K562 (cell line): ENCODE measurements at regions not wholly inside any gene's neighbourhood (a gene's known extent, or its start where the extent isn't known, plus 50 kb on each side); places are given as distances from the start of the nearest gene placed in this dataset.

Source experiments
- ATAC-seq: fragments of 200-7000 bp; cut with Tn5 transposase; 3 replicates; pipeline ENCODE4 v1.9.1; 2020; ENCODE audit warnings: moderate library complexity
- BruUV-seq: library from RNA; stranded (reverse); fragments of 400-500 nt; replicated peaks from 2 replicates; lab custom pipeline; 2021; lab: Mats Ljungman, UMichigan
- CTCF ChIA-PET: fragments of 300-600 bp; formaldehyde crosslinking; extraction: SDS; loops from one replicate; lab custom pipeline; 2021; ENCODE audit warnings: low intra/inter-chr PET ratio; lab: Yijun Ruan, JAX
- POLR2A ChIA-PET: fragments of 300-600, 350-650 bp; sonication (Branson Sonifier 250); formaldehyde crosslinking; extraction: SDS; loops from one replicate; lab custom pipeline; 2021; ENCODE audit warnings: antibody characterized with exemption, inconsistent platforms; lab: Yijun Ruan, JAX
- DNase-seq, 4 experiments: peaks; one replicate each; pipeline versions ENCODE4 v3.0.0 to v3.0.0-alpha.2; 2011 to 2018; ENCODE audit warnings: low spot score in 3 of 4, mixed read lengths in 3 of 4; ENCODE audit errors: extremely low read depth in 1 of 4
- FAIRE-seq: peaks from 2 replicates; lab custom pipeline; 2011; peaks lifted over from hg19 to GRCh38; lab: Jason Lieb, UNC
- H2AFZ ChIP-seq: 2 replicates; pipeline ENCODE4 v1.6.0; 2011; ENCODE audit warnings: low read depth, low read length, control low read depth, inconsistent platforms
- H3K27ac ChIP-seq: fragments of 200-600 bp; 3 replicates; pipeline ENCODE4 v1.8.0; 2011; ENCODE audit warnings: low read depth, mild to moderate bottlenecking, control low read depth, inconsistent platforms, low read length, moderate library complexity, mixed read lengths; ENCODE audit errors: extremely low read depth
- H3K27me3 ChIP-seq, 2 experiments: fragments of 300-600 bp in 1 of 2; 2 replicates in 1 of 2; 3 replicates in 1 of 2; pipeline versions ENCODE4 v1.6.0 to v1.8.0; 2011; ENCODE audit warnings: inconsistent platforms in 2 of 2, low read length in 2 of 2, mild to moderate bottlenecking in 1 of 2, mixed read lengths in 1 of 2, moderate library complexity in 1 of 2; ENCODE audit not compliant: control insufficient read depth in 2 of 2, insufficient read depth in 2 of 2
- H3K36me3 ChIP-seq: fragments of 300-600 bp; 3 replicates; pipeline ENCODE4 v1.8.0; 2011; ENCODE audit warnings: mild to moderate bottlenecking, low read length, inconsistent platforms; ENCODE audit not compliant: control insufficient read depth, insufficient read depth
- H3K4me1 ChIP-seq, 2 experiments: fragments of 200-600 bp in 1 of 2; replicated peaks in 1 of 2; 2 replicates in 1 of 2; 3 replicates in 1 of 2; pipeline versions ENCODE4 v1.5.1 to v1.8.0; 2011; ENCODE audit warnings: inconsistent platforms in 2 of 2, low read length in 2 of 2, mild to moderate bottlenecking in 1 of 2, mixed read lengths in 1 of 2, moderate library complexity in 1 of 2; ENCODE audit not compliant: control insufficient read depth in 2 of 2, insufficient read depth in 2 of 2
- H3K4me2 ChIP-seq: 2 replicates; pipeline ENCODE4 v1.6.1; 2011; ENCODE audit warnings: low read length, control low read depth, inconsistent platforms, mixed read lengths; ENCODE audit not compliant: insufficient read depth
- H3K4me3 ChIP-seq: fragments of 200-600 bp; sonication (generic), shearing (Covaris generic); 2 replicates; pipeline ENCODE4 v1.5.1; 2016; ENCODE audit warnings: control low read depth, inconsistent platforms
- H3K79me2 ChIP-seq: fragments of 200-600 bp; 3 replicates; pipeline ENCODE4 v1.8.0; 2011; ENCODE audit warnings: low read length, inconsistent platforms; ENCODE audit not compliant: control insufficient read depth, insufficient read depth
- H3K9ac ChIP-seq, 2 experiments: 2 replicates each; pipeline versions ENCODE4 v1.6.0 to v1.6.1; 2011; ENCODE audit warnings: low read depth in 2 of 2, low read length in 2 of 2, control low read depth in 1 of 2, inconsistent platforms in 1 of 2, mild to moderate bottlenecking in 1 of 2, mixed read lengths in 1 of 2; ENCODE audit not compliant: insufficient read depth in 1 of 2
- H3K9me1 ChIP-seq: one replicate; pipeline ENCODE4 v1.6.0; 2011; ENCODE audit warnings: inconsistent platforms, mild to moderate bottlenecking, low read length, moderate library complexity; ENCODE audit not compliant: control insufficient read depth, insufficient read depth
- H3K9me3 ChIP-seq: replicated peaks from 2 replicates; pipeline ENCODE4 v1.5.1; 2011; ENCODE audit warnings: low read depth, low read length, inconsistent platforms; ENCODE audit not compliant: control insufficient read depth, insufficient read depth
- H4K20me1 ChIP-seq: replicated peaks from 2 replicates; pipeline ENCODE4 v1.6.1; 2011; ENCODE audit warnings: low read length, inconsistent platforms, mixed read lengths; ENCODE audit not compliant: control insufficient read depth, insufficient read depth
- CTCFL ChIP-seq: IDR thresholded peaks from 2 replicates; pipeline ENCODE4 v1.6.1; 2011; ENCODE audit warnings: borderline replicate concordance, low read depth, mild to moderate bottlenecking, moderate library complexity, low read length; ENCODE audit not compliant: insufficient read depth, poor library complexity, severe bottlenecking
- RBFOX2 ChIP-seq: fragments of 200-400 bp; formaldehyde crosslinking; IDR thresholded peaks from 2 replicates; pipeline ENCODE4 v1.6.1; 2017; ENCODE audit warnings: low read depth, mild to moderate bottlenecking, low read length, moderate library complexity
- USF1 ChIP-seq: sonication (generic); formaldehyde crosslinking; IDR thresholded peaks from 2 replicates; pipeline ENCODE4 v1.9.0; 2022; ENCODE audit warnings: mild to moderate bottlenecking, missing genetic modification reagents
- ZNF592 ChIP-seq: fragments of 450-650 bp; IDR thresholded peaks from 2 replicates; pipeline ENCODE4 v1.6.1; 2017; ENCODE audit warnings: antibody characterized with exemption, mild to moderate bottlenecking
- in situ Hi-C: fragments of 300-500 bp; cut with MboI; formaldehyde crosslinking; loops from 4 replicates; pipeline ENCODE4 v1.15.0; 2018; ENCODE audit warnings: inconsistent platforms, mixed read lengths
- intact Hi-C: fragments of 100-400 bp; cut with micrococcal nuclease; formaldehyde crosslinking; loops from 2 replicates; pipeline ENCODE4 v1.14.2; 2022

GRCh38 chr13:80584306-80584705, 243.4 kb upstream of the SPRY2 start:
- Histone ChIP-seq H3K4me1 (no peaks in the 10 kb centered on the region), H3K36me3 (no peaks in the 10 kb centered on the region), H3K27ac (no peak overlapping the region), H4K20me1 (no peaks in the 10 kb centered on the region), H2AFZ (no peak overlapping the region), H3K9me3 (no peaks in the 10 kb centered on the region), H3K4me3 (no peak overlapping the region), H3K9me1 (no peaks in the 10 kb centered on the region), H3K9ac (no peak overlapping the region), H3K4me2 (no peak overlapping the region), H3K79me2 (no peaks in the 10 kb centered on the region), H3K27me3 (no peaks in the 10 kb centered on the region)
- no TSS peak for BruUV-seq
- no peak for TF ChIP-seq RBFOX2
- TF ChIP-seq USF1 (CRISPR knock-in tag), result no peak
- TF ChIP-seq CTCFL, result no peak
- TF ChIP-seq ZNF592, result no peak
- ATAC-seq, result peak; percentile 24; the same call in 2 of the 3 replicates
- POLR2A ChIA-PET, result interaction anchor here (0.9 to 1.4 kb wide), 3 partner anchors 9 to 11 kb away, joined by 3 to 4 read pairs (median 3); no protein-coding TSS in a partner anchor
- intact Hi-C loops, result no loop called here
- in situ Hi-C loops, result no loop called here
- CTCF ChIA-PET, result no interaction called here
- no peak for DNase-seq
- no peak for FAIRE-seq
